ENCODE measurements at regions not wholly inside any gene's neighbourhood (a gene's known extent, or its start where the extent isn't known, plus 50 kb on each side); places are given as distances from the start of the nearest gene placed in this dataset.

- Histone ChIP-seq H3K27me3 (no peaks in the 10 kb centered on the region), H3K9me3 (peaks cover 0 to 5% (median 2%) of the 10 kb centered on the region in 4 donors), H3K27ac (peak overlapping the region in 1 of 4 donors; percentile 52), H3K4me1 (peaks cover 0 to 28% (median 18%) of the 10 kb centered on the region in 4 donors), H3K4me3 (no peak overlapping the region), H3K36me3 (no peaks in the 10 kb centered on the region)
- 52 to 56% methylated on average over 4 of the region's 4 CpGs for WGBS, 2 donors
- TF ChIP-seq EP300 (IDR thresholded peaks at IDR 0.05) (no peak), POLR2A (IDR thresholded peaks at IDR 0.05) (no peak), CTCF (IDR thresholded peaks at IDR 0.05) (no peak)
- no peak for DNase-seq (ENCODE audit: low spot score in 2 of 2)
These were observed 388.9 kb upstream of the NPVF start for GRCh38 chr7:25617214-25617613.

- H3K4me1 ChIP-seq: peaks cover 0 to 28% (median 18%) of the 10 kb centered on the region in 4 donors
- 95% methylated on average over 2 of the region's 2 CpGs for whole genome bisulfite sequencing, 2 donors
- H3K27me3 ChIP-seq: no peaks in the 10 kb centered on the region
- no peaks in the 10 kb centered on the region for H3K9me3 ChIP-seq
- H3K36me3 ChIP-seq: no peaks in the 10 kb centered on the region
- no peak overlapping the region for H3K4me3 ChIP-seq
- H3K27ac ChIP-seq: peak overlapping the region in 1 of 4 donors; percentile 52
- TF ChIP-seq EP300 (IDR thresholded peaks at IDR 0.05) (no peak), CTCF (IDR thresholded peaks at IDR 0.05) (no peak), POLR2A (IDR thresholded peaks at IDR 0.05) (no peak)
- no peak for DNase-seq (ENCODE audit: low spot score in 2 of 2)
These were observed 389.4 kb upstream of the NPVF start for GRCh38 chr7:25617673-25618072.

GRCh38 chr7:25619381-25619780, 391.1 kb upstream of the NPVF start:
- peak overlapping the region in 2 of 4 donors; percentile 25 to 78 for H3K27ac ChIP-seq
- H3K9me3 ChIP-seq: no peaks in the 10 kb centered on the region
- 70 to 77% methylated on average over 2 of the region's 2 CpGs for WGBS, 2 donors
- H3K36me3 ChIP-seq: no peaks in the 10 kb centered on the region
- H3K27me3 ChIP-seq: no peaks in the 10 kb centered on the region
- TF ChIP-seq EP300 (IDR thresholded peaks at IDR 0.05): no peak
- H3K4me1 ChIP-seq: peaks cover 0 to 25% (median 18%) of the 10 kb centered on the region in 4 donors
- no peak for DNase-seq (ENCODE audit: low spot score in 2 of 2)
- no peak overlapping the region for H3K4me3 ChIP-seq

GRCh38 chr7:25619963-25620799, 391.9 kb upstream of the NPVF start:
- peak in 1 of 2 donors; percentile 48 for DNase-seq (ENCODE audit: low spot score in 2 of 2)

GRCh38 chr7:25621993-25622392, 393.7 kb upstream of the NPVF start:
- TF ChIP-seq EP300 (IDR thresholded peaks at IDR 0.05) (no peak), POLR2A (IDR thresholded peaks at IDR 0.05) (no peak), CTCF (IDR thresholded peaks at IDR 0.05) (no peak)
- H3K4me1 ChIP-seq: peaks cover 0 to 31% (median 2%) of the 10 kb centered on the region in 4 donors
- no peaks in the 10 kb centered on the region for H3K36me3 ChIP-seq
- no peak overlapping the region for H3K4me3 ChIP-seq
- no peaks in the 10 kb centered on the region for H3K9me3 ChIP-seq
- 91 to 95% methylated on average over 2 of the region's 2 CpGs for WGBS, 2 donors
- H3K27ac ChIP-seq: no peak overlapping the region
- no peak for DNase-seq (ENCODE audit: low spot score in 2 of 2)
- H3K27me3 ChIP-seq: no peaks in the 10 kb centered on the region

More at GRCh38 chr7:25619963-25620799, 391.9 kb upstream of the NPVF start:
- Histone ChIP-seq H3K4me1 (peaks cover 0 to 26% (median 15%) of the 10 kb centered on the region in 4 donors), H3K36me3 (no peaks in the 10 kb centered on the region), H3K27ac (peak overlapping the region; percentile 33 to 78 (median 70)), H3K9me3 (no peaks in the 10 kb centered on the region), H3K27me3 (no peaks in the 10 kb centered on the region), H3K4me3 (no peak overlapping the region)
- TF ChIP-seq POLR2A (IDR thresholded peaks at IDR 0.05): no peak
- peak; percentile 75 to 76 for TF ChIP-seq EP300 (IDR thresholded peaks at IDR 0.05)
- no peak for TF ChIP-seq CTCF (IDR thresholded peaks at IDR 0.05)
- WGBS, 2 donors: 61 to 73% methylated on average over 8 of the region's 8 CpGs
